AG04450 (cell line): ENCODE measurements at regions not wholly inside any gene's neighbourhood (a gene's known extent, or its start where the extent isn't known, plus 50 kb on each side); places are given as distances from the start of the nearest gene placed in this dataset.

ENCODE experiments used
- CTCF ChIA-PET: fragments of 300-600, 350-600 bp; formaldehyde crosslinking; extraction: SDS; loops from one replicate; lab custom pipeline; 2022; ENCODE audit warnings: antibody characterized with exemption, inconsistent platforms; lab: Charles Lee
- POLR2A ChIA-PET: fragments of 350-600 bp; formaldehyde crosslinking; extraction: SDS; loops from one replicate; lab custom pipeline; 2021; ENCODE audit warnings: antibody characterized with exemption, inconsistent platforms; lab: Yijun Ruan, JAX
- DNase-seq: peaks from one replicate; pipeline ENCODE4 v3.0.0-alpha.2; 2011; ENCODE audit warnings: low read depth, low spot score
- H3K27ac ChIP-seq: one replicate; pipeline ENCODE4 v1.5.1; 2012; ENCODE audit warnings: low read depth, low read length, control low read depth
- H3K27me3 ChIP-seq: one replicate; pipeline ENCODE4 v1.6.0; 2012; ENCODE audit warnings: low read length; ENCODE audit not compliant: control insufficient read depth, insufficient read depth
- H3K4me3 ChIP-seq: 2 replicates; pipeline ENCODE4 v1.5.1; 2011; ENCODE audit warnings: mild to moderate bottlenecking, low read depth, low read length, control low read depth
- H3K9me3 ChIP-seq: 2 replicates; pipeline ENCODE4 v1.5.1; 2012; ENCODE audit warnings: low read length; ENCODE audit not compliant: control insufficient read depth, insufficient read depth
- CTCF ChIP-seq: IDR thresholded peaks from 2 replicates; pipeline ENCODE4 v1.5.1; 2011; ENCODE audit warnings: low read depth, low read length, control low read depth, inconsistent platforms

- Histone ChIP-seq H3K9me3 (no peaks in the 10 kb centered on the region; the same call in 1 of the 2 replicates), H3K4me3 (no peak overlapping the region), H3K27me3 (no peaks in the 10 kb centered on the region), H3K27ac (no peak overlapping the region)
- DNase-seq: no peak
- TF ChIP-seq CTCF: no peak
- ChIA-PET POLR2A (no interaction called here), CTCF (no interaction called here)
Measured at GRCh38 chr9:103427696-103428095, 432.6 kb downstream of the CYLC2 start.

- CTCF ChIA-PET: no interaction called here
- Histone ChIP-seq H3K4me3 (no peak overlapping the region), H3K27me3 (no peaks in the 10 kb centered on the region), H3K27ac (no peak overlapping the region), H3K9me3 (no peaks in the 10 kb centered on the region)
- DNase-seq: no peak
- no peak for TF ChIP-seq CTCF
- POLR2A ChIA-PET: no interaction called here
Measured at GRCh38 chr9:103430469-103430868, 435.3 kb downstream of the CYLC2 start.

GRCh38 chr9:103431809-103432208, 436.7 kb downstream of the CYLC2 start:
- Histone ChIP-seq H3K9me3 (no peaks in the 10 kb centered on the region), H3K27ac (no peak overlapping the region), H3K27me3 (no peaks in the 10 kb centered on the region), H3K4me3 (no peak overlapping the region)
- CTCF ChIA-PET: no interaction called here
- POLR2A ChIA-PET: no interaction called here
- DNase-seq: no peak
- TF ChIP-seq CTCF: no peak

GRCh38 chr9:103444176-103444575, 449.0 kb downstream of the CYLC2 start:
- peaks cover 3% of the 10 kb centered on the region for H3K9me3 ChIP-seq
- no peak for DNase-seq
- POLR2A ChIA-PET: no interaction called here
- no peak overlapping the region for H3K27ac ChIP-seq
- H3K27me3 ChIP-seq: no peaks in the 10 kb centered on the region
- H3K4me3 ChIP-seq: no peak overlapping the region
- no peak for TF ChIP-seq CTCF
- CTCF ChIA-PET: no interaction called here

- no peak overlapping the region for H3K27ac ChIP-seq
- ChIA-PET CTCF (no interaction called here), POLR2A (no interaction called here)
- no peak overlapping the region for H3K4me3 ChIP-seq
- no peak for TF ChIP-seq CTCF
- H3K9me3 ChIP-seq: peaks cover 7% of the 10 kb centered on the region; the same call in 1 of the 2 replicates
- DNase-seq: no peak
- no peaks in the 10 kb centered on the region for H3K27me3 ChIP-seq
Measured at GRCh38 chr9:103458826-103459225, 463.7 kb downstream of the CYLC2 start.
